ENCODE measurements at regions not wholly inside any gene's neighbourhood (a gene's known extent, or its start where the extent isn't known, plus 50 kb on each side); places are given as distances from the start of the nearest gene placed in this dataset.

DNA sequence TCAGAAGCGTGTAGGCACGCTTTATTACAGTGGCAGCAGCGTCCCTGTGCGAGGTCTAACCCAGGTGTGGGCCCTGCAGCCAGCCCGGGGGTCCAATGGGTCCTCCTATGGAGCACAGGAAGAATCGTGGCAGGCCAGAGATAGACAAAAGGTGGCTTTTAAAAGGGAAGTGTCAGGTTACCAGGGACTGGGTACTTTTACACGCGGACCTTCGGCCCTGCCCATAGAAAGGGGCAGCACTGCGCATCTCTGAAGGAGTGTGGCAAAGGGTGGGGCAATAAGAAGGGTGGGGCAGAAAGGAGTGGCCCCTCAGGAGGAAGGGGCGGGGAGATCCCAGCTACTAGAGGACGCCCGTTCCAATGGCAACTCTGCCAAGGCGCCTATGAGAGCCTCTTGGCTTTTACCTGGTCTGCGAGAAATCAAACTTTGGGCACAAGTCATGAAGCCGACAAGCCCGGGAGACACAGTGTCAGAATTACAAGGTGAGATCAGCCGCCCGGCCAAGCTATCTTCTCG is 1419.8 kb downstream of the UQCRFS1 start:
- intact Hi-C loops (cut with DNase I): no loop called here
- peak; percentile 95 for ATAC-seq

DNA sequence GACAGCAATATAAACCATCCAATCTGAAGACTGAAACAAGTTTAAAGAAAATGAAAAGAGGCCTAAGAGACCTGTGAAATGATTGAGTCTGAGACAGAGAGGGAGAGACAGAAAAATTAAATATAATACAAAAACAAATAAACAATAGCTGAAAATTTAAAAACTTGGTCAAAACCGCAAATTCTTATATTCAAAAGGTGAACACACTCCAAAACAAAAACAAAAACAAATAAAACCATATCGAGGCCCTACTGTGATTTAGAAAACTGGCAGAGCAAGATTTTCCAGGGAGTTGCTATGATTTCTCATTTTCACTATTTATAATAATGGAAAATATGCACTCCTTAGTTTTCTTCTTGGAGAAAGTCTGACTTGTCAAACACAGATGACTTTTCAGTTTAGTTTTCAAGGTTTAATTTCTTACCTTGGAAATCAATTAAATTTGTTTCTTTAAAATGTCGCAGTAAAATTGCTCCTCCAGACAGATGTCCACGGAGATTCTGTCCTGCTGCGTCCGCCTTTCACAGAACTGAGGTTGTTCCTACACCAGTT is 1420.3 kb downstream of the UQCRFS1 start:
- Histone ChIP-seq H3K9me3 (no peaks in the 10 kb centered on the region), H3K36me3 (peaks cover 0 to 3% of the 10 kb centered on the region in 2 donors), H3K4me1 (peaks cover 4 to 24% of the 10 kb centered on the region in 2 donors), H3K4me3 (peak overlapping the region; percentile 74 to 88), H3K27ac (peak overlapping the region; percentile 87 to 90), H3K27me3 (no peaks in the 10 kb centered on the region)
- DNase-seq (peak in 1 of 4 donors; percentile 2), ATAC-seq (no peak)
- TF ChIP-seq, protein P1, sequence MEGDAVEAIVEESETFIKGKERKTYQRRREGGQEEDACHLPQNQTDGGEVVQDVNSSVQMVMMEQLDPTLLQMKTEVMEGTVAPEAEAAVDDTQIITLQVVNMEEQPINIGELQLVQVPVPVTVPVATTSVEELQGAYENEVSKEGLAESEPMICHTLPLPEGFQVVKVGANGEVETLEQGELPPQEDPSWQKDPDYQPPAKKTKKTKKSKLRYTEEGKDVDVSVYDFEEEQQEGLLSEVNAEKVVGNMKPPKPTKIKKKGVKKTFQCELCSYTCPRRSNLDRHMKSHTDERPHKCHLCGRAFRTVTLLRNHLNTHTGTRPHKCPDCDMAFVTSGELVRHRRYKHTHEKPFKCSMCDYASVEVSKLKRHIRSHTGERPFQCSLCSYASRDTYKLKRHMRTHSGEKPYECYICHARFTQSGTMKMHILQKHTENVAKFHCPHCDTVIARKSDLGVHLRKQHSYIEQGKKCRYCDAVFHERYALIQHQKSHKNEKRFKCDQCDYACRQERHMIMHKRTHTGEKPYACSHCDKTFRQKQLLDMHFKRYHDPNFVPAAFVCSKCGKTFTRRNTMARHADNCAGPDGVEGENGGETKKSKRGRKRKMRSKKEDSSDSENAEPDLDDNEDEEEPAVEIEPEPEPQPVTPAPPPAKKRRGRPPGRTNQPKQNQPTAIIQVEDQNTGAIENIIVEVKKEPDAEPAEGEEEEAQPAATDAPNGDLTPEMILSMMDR (IDR thresholded peaks at IDR 0.05): no peak
- intact Hi-C loops (cut with DNase I): no loop called here

More for the DNA sequence above, 1419.8 kb downstream of the UQCRFS1 start:
- H3K27me3 ChIP-seq: no peaks in the 10 kb centered on the region
- DNase-seq: peak in 3 of 4 donors; percentile 76 to 88 (median 84)
- peaks cover 0 to 8% of the 10 kb centered on the region in 2 donors for H3K36me3 ChIP-seq
- H3K4me1 ChIP-seq: peaks cover 4 to 24% of the 10 kb centered on the region in 2 donors
- TF ChIP-seq, protein P1 (IDR thresholded peaks at IDR 0.05): no peak
- H3K4me3 ChIP-seq: peak overlapping the region; percentile 74 to 88
- H3K9me3 ChIP-seq: no peaks in the 10 kb centered on the region
- H3K27ac ChIP-seq: peak overlapping the region; percentile 87 to 90

DNA sequence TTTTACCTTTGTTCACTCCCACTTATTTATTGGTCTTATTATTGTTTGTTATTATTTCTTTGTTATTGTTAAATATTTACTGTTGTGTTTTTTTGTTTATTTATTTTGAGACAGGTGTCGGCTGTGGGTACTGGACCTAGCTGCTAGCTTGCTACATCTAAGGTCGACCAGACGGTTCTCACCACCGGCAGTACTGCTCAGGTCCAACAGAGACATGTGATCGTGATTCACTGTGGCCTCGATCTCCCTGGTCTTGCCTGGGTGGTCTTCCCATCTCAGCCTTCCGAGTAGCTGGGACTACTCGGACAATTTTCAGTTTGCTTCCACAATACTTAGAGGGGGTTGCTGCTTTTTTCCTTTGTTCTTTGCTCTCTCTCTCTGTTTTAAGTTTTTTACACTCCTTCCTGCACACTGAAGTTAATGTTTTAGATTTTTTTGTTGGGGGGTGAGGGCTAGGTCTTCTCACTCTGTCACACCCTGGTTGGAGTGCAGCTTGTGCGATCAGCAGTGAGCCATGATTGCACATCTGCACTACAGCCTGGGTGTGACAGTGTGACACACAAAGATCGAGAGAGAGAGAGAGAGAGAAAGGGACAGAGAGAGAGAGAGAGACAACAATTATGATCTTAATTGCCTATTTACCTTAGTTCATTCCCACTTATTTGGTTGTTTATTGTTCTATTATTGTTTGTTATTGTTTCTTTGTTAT is 1432.4 kb downstream of the UQCRFS1 start:
- Histone ChIP-seq H3K27me3 (no peaks in the 10 kb centered on the region), H3K4me1 (no peaks in the 10 kb centered on the region), H3K4me3 (peak overlapping the region in 1 of 2 donors; percentile 5), H3K9me3 (no peaks in the 10 kb centered on the region), H3K36me3 (peaks cover 0 to 5% of the 10 kb centered on the region in 2 donors), H3K27ac (peak overlapping the region in 1 of 2 donors; percentile 75)
- DNase-seq (no peak), ATAC-seq (no peak)
- TF ChIP-seq, protein P1 (IDR thresholded peaks at IDR 0.05): no peak
- intact Hi-C loops (cut with DNase I): no loop called here

DNA sequence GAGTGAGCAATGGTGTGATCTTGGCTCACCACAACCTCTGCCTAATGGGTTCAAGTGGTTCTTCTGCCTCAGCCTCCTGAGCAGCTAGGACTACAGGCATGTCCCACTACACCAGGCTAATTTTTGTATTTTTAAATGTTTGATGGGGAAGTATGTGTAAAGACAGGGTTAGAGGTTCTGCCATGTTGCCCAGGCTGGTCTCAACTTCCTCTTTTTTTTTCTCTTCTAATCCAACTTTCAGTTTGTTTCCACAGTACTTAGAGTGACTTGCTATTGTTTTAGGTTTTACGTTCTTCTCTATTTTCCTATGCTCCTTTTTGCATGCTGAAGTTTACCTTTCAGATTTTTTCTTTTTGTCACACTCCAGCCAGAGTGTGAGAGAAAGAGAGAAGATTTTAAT is 1433.0 kb downstream of the UQCRFS1 start:
- Histone ChIP-seq H3K27ac (peak overlapping the region in 1 of 2 donors; percentile 75), H3K36me3 (peaks cover 0 to 6% of the 10 kb centered on the region in 2 donors), H3K9me3 (peaks cover 0 to 1% of the 10 kb centered on the region in 2 donors), H3K4me1 (no peaks in the 10 kb centered on the region), H3K4me3 (peak overlapping the region in 1 of 2 donors; percentile 5), H3K27me3 (no peaks in the 10 kb centered on the region)
- DNase-seq: no peak
- intact Hi-C loops (cut with DNase I): no loop called here
- TF ChIP-seq, protein P1 (IDR thresholded peaks at IDR 0.05): no peak
- no peak for ATAC-seq

DNA sequence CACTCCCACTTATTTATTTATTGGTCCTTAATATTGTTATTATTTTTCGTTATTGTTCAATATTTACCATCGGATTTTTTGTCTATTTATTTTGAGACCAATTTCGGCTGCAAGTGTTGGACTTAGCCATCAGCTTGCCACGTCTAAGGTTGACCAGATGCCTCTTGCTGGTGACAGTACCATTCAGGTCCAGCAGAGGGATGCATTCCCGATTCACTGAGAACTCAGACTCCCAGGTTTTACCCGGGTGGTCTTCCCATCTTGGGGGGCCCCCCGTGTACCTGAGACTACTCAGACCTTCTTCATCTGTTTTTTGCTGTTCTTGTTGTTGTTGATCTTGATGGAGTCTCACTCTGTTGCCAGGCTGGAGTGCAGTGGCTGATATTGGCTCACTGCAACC is 1435.2 kb downstream of the UQCRFS1 start:
- DNase-seq: no peak
- intact Hi-C loops (cut with DNase I): no loop called here
- no peak for ATAC-seq

More for the DNA sequence above, 1435.2 kb downstream of the UQCRFS1 start:
- no peak overlapping the region for H3K4me3 ChIP-seq
- no peaks in the 10 kb centered on the region for H3K4me1 ChIP-seq
- peaks cover 0 to 24% of the 10 kb centered on the region in 2 donors for H3K9me3 ChIP-seq
- H3K27ac ChIP-seq: no peak overlapping the region
- H3K27me3 ChIP-seq: no peaks in the 10 kb centered on the region
- peaks cover 0 to 25% of the 10 kb centered on the region in 2 donors for H3K36me3 ChIP-seq
- TF ChIP-seq, protein P1 (IDR thresholded peaks at IDR 0.05): no peak

Measured in left lung (tissue), 4 donors.